Stomach (tissue), 8 donors: ENCODE measurements at regions not wholly inside any gene's neighbourhood (a gene's known extent, or its start where the extent isn't known, plus 50 kb on each side); places are given as distances from the start of the nearest gene placed in this dataset.

ENCODE experiments used
- DNase-seq, 2 donors: peaks; one replicate each; pipeline versions ENCODE4 v3.0.0 to v3.0.0-alpha.2; 2013 to 2019
- H3K27ac ChIP-seq, 5 donors: fragments of 200-600 bp in 4 of 5; sonication (generic) in 4 of 5; one replicate each; pipeline ENCODE4 v1.5.1; 2013 to 2019; ENCODE audit warnings: mild to moderate bottlenecking in 1 of 5, moderate library complexity in 1 of 5
- H3K27me3 ChIP-seq, 3 donors: fragments of 200-600 bp; sonication (generic); one replicate each; pipeline ENCODE4 v1.5.1; 2017 to 2019; ENCODE audit warnings: mixed run types in 1 of 3
- H3K36me3 ChIP-seq, 4 donors: fragments of 200-600 bp; sonication (generic); 1 replicate in 3 of 4; 2 replicates in 1 of 4; pipeline ENCODE4 v1.5.1; 2016 to 2019
- H3K4me1 ChIP-seq, 4 donors: fragments of 200-600 bp; sonication (generic); one replicate each; pipeline ENCODE4 v1.5.1; 2016 to 2019
- H3K4me3 ChIP-seq, 4 donors: fragments of 200-600 bp; sonication (generic) in 3 of 4; one replicate each; pipeline ENCODE4 v1.5.1; 2016 to 2019; ENCODE audit warnings: mild to moderate bottlenecking in 1 of 4
- H3K9me3 ChIP-seq, 4 donors: fragments of 200-600 bp; sonication (generic); one replicate each; pipeline ENCODE4 v1.5.1; 2016 to 2019
- EP300 ChIP-seq: sonication (generic); formaldehyde crosslinking; IDR thresholded peaks from one replicate; pipeline ENCODE4 v1.6.1; 2017; ENCODE audit warnings: antibody characterized with exemption
- POLR2A ChIP-seq, 4 donors: fragments of 450-650 bp; IDR thresholded peaks; one replicate each; pipeline ENCODE4 v1.6.1; 2016; ENCODE audit warnings: antibody characterized with exemption in 4 of 4, control low read depth in 2 of 4, mild to moderate bottlenecking in 1 of 4, moderate library complexity in 1 of 4
- POLR2AphosphoS5 ChIP-seq, 3 donors: sonication (generic); formaldehyde crosslinking; IDR thresholded peaks; one replicate each; pipeline ENCODE4 v1.6.1; 2016; ENCODE audit warnings: antibody characterized with exemption in 3 of 3
- WGBS, 5 donors: extraction: QIAGEN DNeasy Blood & Tissue Kit in 3 of 5; methylation state at CpG; one replicate each; pipeline versions ENCODE4 v1.1.5 to v1.1.7; 2013 to 2018; 5-methylcytosine and 5-hydroxymethylcytosine counted together
- intact Hi-C: fragments of 100-400 bp; cut with DNase I; formaldehyde crosslinking; loops from one replicate; pipeline ENCODE4 v1.15.1; 2023; ENCODE audit warnings: low total_unique reads
- TF ChIP-seq, protein P1 (sequence below), 7 experiments: fragments of 450-650 bp in 4 of 7; fragments of 200-600 bp in 3 of 7; sonication (generic) in 3 of 7; IDR thresholded peaks; one replicate each; pipeline ENCODE4 v1.5.1; 2016 to 2019; ENCODE audit warnings: antibody characterized with exemption in 7 of 7, control low read depth in 2 of 7, mild to moderate bottlenecking in 1 of 7
- donor health status: healthy with polysubstance abuse.
- donor health status: Bipolar disorder and iron deficiency.
- donor health status: healthy.

DNA sequence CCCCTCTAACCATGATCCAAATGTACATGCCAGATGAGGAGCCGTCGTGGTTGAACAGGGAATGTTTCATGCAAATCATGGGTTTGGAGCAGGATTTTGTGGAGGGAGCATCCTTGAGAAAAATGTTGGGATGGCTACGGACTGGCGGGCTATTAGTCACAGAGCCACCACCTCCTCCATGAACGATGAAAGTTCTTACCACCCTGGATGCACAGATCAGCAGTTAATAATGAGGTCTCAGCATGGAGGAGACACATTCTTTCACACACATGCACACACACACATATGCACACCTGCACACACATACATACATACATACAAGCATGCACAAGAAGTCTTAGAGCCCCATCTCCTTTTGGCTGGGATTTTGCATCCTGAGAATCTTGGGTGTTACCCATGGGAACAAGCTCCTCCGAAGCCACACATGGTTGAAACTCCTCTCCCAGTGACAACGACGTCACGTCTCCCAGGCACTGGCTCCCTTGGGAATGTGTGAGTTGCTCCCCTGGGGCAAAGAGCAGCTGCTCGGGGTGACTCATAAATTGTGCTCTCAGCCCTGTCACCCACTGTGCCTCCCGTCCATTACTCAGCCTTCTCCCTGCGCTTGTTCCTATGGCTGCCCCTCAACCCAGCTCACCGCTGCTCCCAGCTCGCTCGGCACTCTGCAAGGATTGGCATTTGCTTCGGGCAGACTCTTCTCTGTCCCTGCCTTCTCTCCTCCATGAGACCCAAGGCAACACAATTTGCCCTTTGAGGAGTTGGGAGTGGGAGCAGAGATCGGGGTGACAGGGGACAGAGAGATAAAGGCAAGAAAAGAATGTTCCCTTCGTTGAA is 344.6 kb downstream of the SOX9 start:
- Histone ChIP-seq H3K36me3 (no peaks in the 10 kb centered on the region), H3K4me3 (no peak overlapping the region), H3K4me1 (peaks cover 32 to 95% (median 49%) of the 10 kb centered on the region in 4 donors), H3K27ac (peak overlapping the region; percentile 78 to 89 (median 84)), H3K9me3 (no peaks in the 10 kb centered on the region), H3K27me3 (no peaks in the 10 kb centered on the region)
- intact Hi-C loops: no loop called here
- 45 to 60% (median 57%) methylated on average over 16 to 18 of the region's 18 CpGs for WGBS, 5 donors
- peak; percentile 62 to 90 for DNase-seq
- TF ChIP-seq POLR2AphosphoS5 (IDR thresholded peaks at IDR 0.05): peak in 1 of 3 donors; percentile 50
- TF ChIP-seq, protein P1, sequence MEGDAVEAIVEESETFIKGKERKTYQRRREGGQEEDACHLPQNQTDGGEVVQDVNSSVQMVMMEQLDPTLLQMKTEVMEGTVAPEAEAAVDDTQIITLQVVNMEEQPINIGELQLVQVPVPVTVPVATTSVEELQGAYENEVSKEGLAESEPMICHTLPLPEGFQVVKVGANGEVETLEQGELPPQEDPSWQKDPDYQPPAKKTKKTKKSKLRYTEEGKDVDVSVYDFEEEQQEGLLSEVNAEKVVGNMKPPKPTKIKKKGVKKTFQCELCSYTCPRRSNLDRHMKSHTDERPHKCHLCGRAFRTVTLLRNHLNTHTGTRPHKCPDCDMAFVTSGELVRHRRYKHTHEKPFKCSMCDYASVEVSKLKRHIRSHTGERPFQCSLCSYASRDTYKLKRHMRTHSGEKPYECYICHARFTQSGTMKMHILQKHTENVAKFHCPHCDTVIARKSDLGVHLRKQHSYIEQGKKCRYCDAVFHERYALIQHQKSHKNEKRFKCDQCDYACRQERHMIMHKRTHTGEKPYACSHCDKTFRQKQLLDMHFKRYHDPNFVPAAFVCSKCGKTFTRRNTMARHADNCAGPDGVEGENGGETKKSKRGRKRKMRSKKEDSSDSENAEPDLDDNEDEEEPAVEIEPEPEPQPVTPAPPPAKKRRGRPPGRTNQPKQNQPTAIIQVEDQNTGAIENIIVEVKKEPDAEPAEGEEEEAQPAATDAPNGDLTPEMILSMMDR (IDR thresholded peaks at IDR 0.05): no peak
- TF ChIP-seq EP300: no peak

GRCh38 chr17:72466199-72466598 is 345.4 kb downstream of the SOX9 start:
- Histone ChIP-seq H3K9me3 (no peaks in the 10 kb centered on the region), H3K27me3 (no peaks in the 10 kb centered on the region), H3K4me3 (no peak overlapping the region), H3K27ac (peak overlapping the region; percentile 78 to 89 (median 84)), H3K4me1 (peaks cover 32 to 91% (median 45%) of the 10 kb centered on the region in 4 donors), H3K36me3 (no peaks in the 10 kb centered on the region)
- DNase-seq: peak; percentile 39 to 89
- TF ChIP-seq, protein P1 (IDR thresholded peaks at IDR 0.05): no peak
- TF ChIP-seq POLR2AphosphoS5 (IDR thresholded peaks at IDR 0.05): peak in 1 of 3 donors; percentile 41
- intact Hi-C loops: no loop called here

DNA sequence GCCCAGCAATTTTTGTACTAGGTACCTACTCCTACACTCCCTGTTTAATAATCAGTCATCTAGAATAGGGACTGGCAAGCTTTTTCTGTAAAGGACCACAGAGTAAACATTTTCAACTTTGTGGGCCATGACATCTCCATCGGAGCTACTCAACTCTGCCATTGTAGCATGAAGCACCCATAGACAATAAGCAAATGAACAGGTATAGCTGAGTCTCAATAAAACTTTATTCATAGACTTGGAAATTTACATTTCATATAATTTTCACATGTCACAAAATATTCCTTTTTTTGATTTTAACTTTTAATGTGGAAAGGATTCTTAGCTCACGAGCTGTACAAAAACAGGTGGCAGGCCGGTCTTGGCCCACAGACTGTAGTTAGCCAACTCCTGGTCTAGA is 345.8 kb downstream of the SOX9 start:
- no peaks in the 10 kb centered on the region for H3K36me3 ChIP-seq
- TF ChIP-seq, protein P1 (IDR thresholded peaks at IDR 0.05): no peak
- TF ChIP-seq POLR2A (IDR thresholded peaks at IDR 0.05): no peak
- TF ChIP-seq EP300: no peak
- TF ChIP-seq POLR2AphosphoS5 (IDR thresholded peaks at IDR 0.05): no peak
- intact Hi-C loops: no loop called here
- H3K4me1 ChIP-seq: peaks cover 32 to 87% (median 45%) of the 10 kb centered on the region in 4 donors
- H3K4me3 ChIP-seq: no peak overlapping the region
- DNase-seq: no peak
- WGBS, 5 donors: 53 to 76% (median 63%) methylated on average over 3 of the region's 3 CpGs
- H3K9me3 ChIP-seq: no peaks in the 10 kb centered on the region
- peak overlapping the region; percentile 58 to 89 (median 79) for H3K27ac ChIP-seq
- H3K27me3 ChIP-seq: no peaks in the 10 kb centered on the region

DNA sequence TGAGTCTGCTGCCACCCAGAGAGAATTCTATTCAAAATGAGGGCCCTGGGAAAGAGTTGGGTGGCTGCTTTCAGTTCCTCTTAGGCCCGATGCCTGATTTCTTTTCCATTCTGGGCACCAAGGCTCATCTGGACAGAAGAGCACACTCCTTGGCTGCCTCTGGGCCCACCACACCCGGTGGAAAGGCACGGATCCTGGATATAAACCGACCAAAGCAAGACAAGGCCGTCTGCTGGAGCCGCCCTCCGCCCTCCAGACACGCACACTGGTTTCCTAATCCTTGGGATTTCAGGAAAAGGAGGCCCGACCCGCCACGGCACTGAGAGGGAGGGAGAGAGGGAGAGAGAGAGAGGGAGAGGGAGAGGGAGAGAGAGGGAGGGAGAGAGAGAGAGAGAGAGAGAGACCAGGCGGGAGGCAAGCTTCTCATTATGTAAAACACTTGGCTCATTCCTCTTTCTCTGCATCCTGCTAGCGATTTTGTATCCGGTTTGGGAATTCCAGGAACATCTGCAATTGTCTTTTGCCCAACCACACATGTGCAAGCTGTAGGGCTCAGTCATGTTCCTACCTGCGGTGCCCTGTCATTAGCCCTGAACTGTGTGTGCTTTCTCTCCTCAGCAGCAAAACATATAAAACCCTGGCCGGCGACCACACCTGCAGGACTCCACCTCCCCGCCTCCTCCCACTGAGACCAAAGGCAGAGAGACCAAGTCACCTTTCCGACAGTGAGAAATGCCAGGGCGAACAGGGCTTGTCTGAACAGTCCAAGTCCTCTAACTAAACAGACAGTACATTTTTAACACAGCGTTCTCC is 347.2 kb downstream of the SOX9 start:
- WGBS, 5 donors: 15 to 26% (median 22%) methylated on average over 21 of the region's 21 CpGs
- TF ChIP-seq, protein P1 (IDR thresholded peaks at IDR 0.05): no peak
- peak in 1 of 3 donors; percentile 44 for TF ChIP-seq POLR2AphosphoS5 (IDR thresholded peaks at IDR 0.05)
- no peak for TF ChIP-seq EP300
- no peak for TF ChIP-seq POLR2A (IDR thresholded peaks at IDR 0.05)
- Histone ChIP-seq H3K27ac (peak overlapping the region; percentile 69 to 89 (median 79)), H3K9me3 (no peaks in the 10 kb centered on the region), H3K27me3 (no peaks in the 10 kb centered on the region), H3K4me1 (peaks cover 26 to 80% (median 40%) of the 10 kb centered on the region in 4 donors), H3K4me3 (no peak overlapping the region), H3K36me3 (no peaks in the 10 kb centered on the region)
- intact Hi-C loops: no loop called here
- DNase-seq: peak; percentile 77 to 78
